ENCODE measurements at regions not wholly inside any gene's neighbourhood (a gene's known extent, or its start where the extent isn't known, plus 50 kb on each side); places are given as distances from the start of the nearest gene placed in this dataset.

DNA sequence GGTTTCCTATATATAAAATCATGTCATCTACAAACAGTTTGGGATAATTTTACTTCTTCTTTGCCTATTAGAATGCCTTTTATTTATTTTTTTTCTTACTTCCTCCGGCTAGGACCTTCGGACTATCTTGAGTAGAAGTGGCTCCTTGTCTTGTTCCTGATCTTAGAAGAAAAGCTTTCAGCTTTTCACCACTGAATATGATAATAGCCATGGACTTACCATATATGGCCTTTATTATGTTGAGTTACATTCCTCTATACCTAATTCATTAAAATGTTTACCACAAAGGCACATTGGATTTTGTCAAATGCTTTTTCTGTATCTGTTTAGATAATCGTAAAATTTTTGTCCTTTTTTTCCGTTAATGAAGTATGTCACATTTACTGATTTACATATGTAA is 395.7 kb downstream of the NXPH1 start:
- Histone ChIP-seq H3F3A (ENCODE audit: low read depth) (no peaks in the 10 kb centered on the region), H3K4me2 (no peak overlapping the region), H3K9ac (no peak overlapping the region), H3K27ac (no peak overlapping the region), H3K4me1 (no peaks in the 10 kb centered on the region), H3K9me3 (ENCODE audit: low read depth) (no peaks in the 10 kb centered on the region), H3K79me2 (ENCODE audit: low read depth) (no peaks in the 10 kb centered on the region), H4K20me1 (ENCODE audit: low read depth) (no peaks in the 10 kb centered on the region), H3K4me3 (no peak overlapping the region), H2AFZ (replicated peaks) (no peak overlapping the region), H3K27me3 (no peaks in the 10 kb centered on the region), H3K36me3 (no peaks in the 10 kb centered on the region)
- H3K27me3 Mint-ChIP-seq (ENCODE audit: insufficient read depth, low read depth), result peaks cover 2% of the 10 kb centered on the region
- H3K4me3 Mint-ChIP-seq, result no peak overlapping the region
- no peaks in the 10 kb centered on the region for H3K36me3 Mint-ChIP-seq
- H3K27ac Mint-ChIP-seq, result no peak overlapping the region
- H3K9me3 Mint-ChIP-seq, result no peaks in the 10 kb centered on the region
- TF ChIP-seq, protein P1, sequence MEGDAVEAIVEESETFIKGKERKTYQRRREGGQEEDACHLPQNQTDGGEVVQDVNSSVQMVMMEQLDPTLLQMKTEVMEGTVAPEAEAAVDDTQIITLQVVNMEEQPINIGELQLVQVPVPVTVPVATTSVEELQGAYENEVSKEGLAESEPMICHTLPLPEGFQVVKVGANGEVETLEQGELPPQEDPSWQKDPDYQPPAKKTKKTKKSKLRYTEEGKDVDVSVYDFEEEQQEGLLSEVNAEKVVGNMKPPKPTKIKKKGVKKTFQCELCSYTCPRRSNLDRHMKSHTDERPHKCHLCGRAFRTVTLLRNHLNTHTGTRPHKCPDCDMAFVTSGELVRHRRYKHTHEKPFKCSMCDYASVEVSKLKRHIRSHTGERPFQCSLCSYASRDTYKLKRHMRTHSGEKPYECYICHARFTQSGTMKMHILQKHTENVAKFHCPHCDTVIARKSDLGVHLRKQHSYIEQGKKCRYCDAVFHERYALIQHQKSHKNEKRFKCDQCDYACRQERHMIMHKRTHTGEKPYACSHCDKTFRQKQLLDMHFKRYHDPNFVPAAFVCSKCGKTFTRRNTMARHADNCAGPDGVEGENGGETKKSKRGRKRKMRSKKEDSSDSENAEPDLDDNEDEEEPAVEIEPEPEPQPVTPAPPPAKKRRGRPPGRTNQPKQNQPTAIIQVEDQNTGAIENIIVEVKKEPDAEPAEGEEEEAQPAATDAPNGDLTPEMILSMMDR (IDR thresholded peaks at IDR 0.05), result no peak
- TF ChIP-seq EZH2phosphoT487 (IDR thresholded peaks at IDR 0.05) (no peak), EZH2 (IDR thresholded peaks at IDR 0.05) (no peak)
- no peak for DNase-seq (ENCODE audit: low spot score)
- no peaks in the 10 kb centered on the region for H3K4me1 Mint-ChIP-seq

DNA sequence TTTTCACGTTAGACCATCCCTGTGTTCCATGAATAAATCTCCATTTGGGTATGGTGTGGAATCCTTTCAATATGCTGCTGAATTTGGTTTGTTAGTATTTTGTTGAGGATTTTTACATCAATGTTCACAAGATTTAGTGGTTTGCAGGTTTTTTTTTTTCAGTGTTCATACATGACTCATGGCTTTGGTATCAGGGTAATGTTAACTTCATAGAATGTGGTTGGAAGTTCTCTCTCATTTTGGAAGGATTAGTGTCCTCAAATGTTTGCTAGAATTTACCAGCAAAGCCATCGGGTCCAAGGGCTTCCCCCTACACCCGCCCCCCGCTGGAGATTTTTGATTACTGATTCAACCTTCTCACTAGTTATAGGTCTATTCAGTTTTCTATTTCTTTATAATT is 398.0 kb downstream of the NXPH1 start:
- Histone ChIP-seq H3K9ac (no peak overlapping the region), H3K36me3 (no peaks in the 10 kb centered on the region), H3F3A (ENCODE audit: low read depth) (no peaks in the 10 kb centered on the region), H3K27me3 (no peaks in the 10 kb centered on the region), H4K20me1 (ENCODE audit: low read depth) (no peaks in the 10 kb centered on the region), H3K4me1 (peaks cover 6% of the 10 kb centered on the region), H3K4me3 (no peak overlapping the region), H3K79me2 (ENCODE audit: low read depth) (no peaks in the 10 kb centered on the region), H3K9me3 (ENCODE audit: low read depth) (no peaks in the 10 kb centered on the region), H2AFZ (replicated peaks) (no peak overlapping the region), H3K27ac (no peak overlapping the region), H3K4me2 (no peak overlapping the region)
- Mint-ChIP-seq H3K4me1 (no peaks in the 10 kb centered on the region), H3K27me3 (ENCODE audit: insufficient read depth, low read depth) (peaks cover 2% of the 10 kb centered on the region), H3K36me3 (no peaks in the 10 kb centered on the region), H3K9me3 (no peaks in the 10 kb centered on the region), H3K4me3 (no peak overlapping the region), H3K27ac (no peak overlapping the region)
- TF ChIP-seq EZH2phosphoT487 (IDR thresholded peaks at IDR 0.05) (no peak), EZH2 (IDR thresholded peaks at IDR 0.05) (no peak)
- TF ChIP-seq, protein P1 (IDR thresholded peaks at IDR 0.05), result no peak
- DNase-seq (ENCODE audit: low spot score), result no peak

DNA sequence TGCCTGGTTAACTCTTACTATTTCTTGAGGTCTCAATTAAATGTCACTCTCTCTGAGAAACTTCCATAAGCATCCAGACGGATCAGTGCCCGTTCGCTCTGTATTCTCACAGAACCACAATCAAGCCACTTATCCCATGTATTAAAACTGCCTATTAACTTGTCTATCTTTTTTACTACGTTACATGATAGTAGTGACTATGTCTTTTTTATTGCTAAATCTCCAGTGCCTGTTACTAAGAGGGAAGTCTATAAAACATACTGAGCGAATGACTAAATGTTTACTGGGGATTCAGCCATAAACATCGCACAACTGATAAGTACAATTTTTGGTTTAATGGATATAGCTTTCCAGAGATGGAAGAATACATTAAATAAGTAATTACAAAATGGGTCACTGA is 399.9 kb downstream of the NXPH1 start:
- H3K4me1 ChIP-seq, result peaks cover 6% of the 10 kb centered on the region
- no peaks in the 10 kb centered on the region for H4K20me1 ChIP-seq (ENCODE audit: low read depth)
- TF ChIP-seq EZH2 (IDR thresholded peaks at IDR 0.05) (no peak), EZH2phosphoT487 (IDR thresholded peaks at IDR 0.05) (no peak)
- TF ChIP-seq, protein P1 (IDR thresholded peaks at IDR 0.05), result no peak
- H2AFZ ChIP-seq (replicated peaks), result no peak overlapping the region
- Mint-ChIP-seq H3K4me3 (no peak overlapping the region), H3K36me3 (no peaks in the 10 kb centered on the region), H3K27ac (no peak overlapping the region), H3K9me3 (no peaks in the 10 kb centered on the region), H3K4me1 (no peaks in the 10 kb centered on the region), H3K27me3 (ENCODE audit: insufficient read depth, low read depth) (peaks cover 2% of the 10 kb centered on the region)
- H3K27me3 ChIP-seq, result no peaks in the 10 kb centered on the region
- H3K4me2 ChIP-seq, result no peak overlapping the region
- no peak overlapping the region for H3K4me3 ChIP-seq
- H3K27ac ChIP-seq, result no peak overlapping the region
- no peak overlapping the region for H3K9ac ChIP-seq
- DNase-seq (ENCODE audit: low spot score), result no peak
- H3K36me3 ChIP-seq, result no peaks in the 10 kb centered on the region
- no peaks in the 10 kb centered on the region for H3K9me3 ChIP-seq (ENCODE audit: low read depth)
- H3F3A ChIP-seq (ENCODE audit: low read depth), result no peaks in the 10 kb centered on the region
- no peaks in the 10 kb centered on the region for H3K79me2 ChIP-seq (ENCODE audit: low read depth)

DNA sequence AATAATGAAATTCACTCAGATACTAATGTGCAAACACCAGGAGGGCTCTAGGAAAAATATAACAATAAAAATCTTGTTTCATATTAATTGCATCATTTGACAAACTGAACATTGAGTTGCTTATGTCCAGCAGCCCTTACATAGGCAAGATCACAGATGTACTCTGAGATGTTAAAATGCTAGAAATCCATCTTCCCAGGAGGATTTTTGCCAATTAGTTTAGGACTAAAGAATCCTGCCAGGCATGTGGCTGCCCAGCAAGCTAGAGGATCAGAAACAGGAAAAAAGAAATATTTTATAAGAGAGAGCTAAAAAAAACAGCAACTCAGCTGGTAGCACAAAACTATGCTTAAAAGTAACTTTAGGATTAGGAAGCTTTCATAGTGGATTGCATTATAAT is 407.8 kb downstream of the NXPH1 start:
- H3K4me2 ChIP-seq, result no peak overlapping the region
- H3K9me3 ChIP-seq (ENCODE audit: low read depth), result no peaks in the 10 kb centered on the region
- no peaks in the 10 kb centered on the region for H3K9me3 Mint-ChIP-seq
- no peak overlapping the region for H3K9ac ChIP-seq
- DNase-seq (ENCODE audit: low spot score), result no peak
- H3K27ac ChIP-seq, result no peak overlapping the region
- no peaks in the 10 kb centered on the region for H3K36me3 Mint-ChIP-seq
- no peaks in the 10 kb centered on the region for H3K27me3 ChIP-seq
- H2AFZ ChIP-seq (replicated peaks), result no peak overlapping the region
- no peak overlapping the region for H3K27ac Mint-ChIP-seq
- H4K20me1 ChIP-seq (ENCODE audit: low read depth), result no peaks in the 10 kb centered on the region
- H3F3A ChIP-seq (ENCODE audit: low read depth), result no peaks in the 10 kb centered on the region
- TF ChIP-seq, protein P1 (IDR thresholded peaks at IDR 0.05), result no peak
- no peak for TF ChIP-seq EZH2 (IDR thresholded peaks at IDR 0.05)
- TF ChIP-seq EZH2phosphoT487 (IDR thresholded peaks at IDR 0.05), result no peak
- no peak overlapping the region for H3K4me3 Mint-ChIP-seq
- H3K4me3 ChIP-seq, result no peak overlapping the region
- H3K79me2 ChIP-seq (ENCODE audit: low read depth), result no peaks in the 10 kb centered on the region
- no peaks in the 10 kb centered on the region for H3K27me3 Mint-ChIP-seq (ENCODE audit: insufficient read depth, low read depth)
- peaks cover 2% of the 10 kb centered on the region for H3K4me1 Mint-ChIP-seq
- no peaks in the 10 kb centered on the region for H3K36me3 ChIP-seq
- H3K4me1 ChIP-seq, result peaks cover 2% of the 10 kb centered on the region
